NCI-H1092 treated with DMSO at 0.1 percent for 48 hours (cell line): ENCODE measurements at regions not wholly inside any gene's neighbourhood (a gene's known extent, or its start where the extent isn't known, plus 50 kb on each side); places are given as distances from the start of the nearest gene placed in this dataset.
"Not testable (repeated sequence)": the region's sequence is repeated elsewhere in the genome, so short reads cannot be mapped to it uniquely, and the experiment has no call there.

ENCODE experiments used
- DNase-seq: peaks from one replicate; lab custom pipeline; 2025; lab: John Stamatoyannopoulos, UW

- no peak for DNase-seq
Observed at GRCh38 chr9:71632776-71633175, 135.5 kb downstream of the CEMIP2 start.

GRCh38 chr9:71630377-71630995 lies 137.8 kb downstream of the CEMIP2 start:
- DNase-seq: no peak

GRCh38 chr9:71629578-71630215 lies 138.6 kb downstream of the CEMIP2 start:
- DNase-seq: no peak

- no peak for DNase-seq
Observed at GRCh38 chr9:71628247-71628646, 140.1 kb downstream of the CEMIP2 start.

- no peak for DNase-seq
Observed at GRCh38 chr9:71627537-71627936, 140.8 kb downstream of the CEMIP2 start.

GRCh38 chr9:71626395-71626794 lies 141.9 kb downstream of the CEMIP2 start:
- no peak for DNase-seq

GRCh38 chr9:71624728-71625127 lies 143.6 kb downstream of the CEMIP2 start:
- no peak for DNase-seq

- DNase-seq: no peak
Observed at GRCh38 chr9:71620746-71621145, 147.6 kb downstream of the CEMIP2 start.

GRCh38 chr9:71620331-71620730 lies 148.0 kb downstream of the CEMIP2 start:
- no peak for DNase-seq

- no peak for DNase-seq
Observed at GRCh38 chr9:71619926-71620325, 148.4 kb downstream of the CEMIP2 start.

- no peak for DNase-seq
Observed at GRCh38 chr9:71614409-71615010, 153.8 kb downstream of the CEMIP2 start.

GRCh38 chr9:71612889-71613288 lies 155.4 kb downstream of the CEMIP2 start:
- no peak for DNase-seq

- no peak for DNase-seq
Observed at GRCh38 chr9:71609448-71609830, 158.9 kb downstream of the CEMIP2 start.

GRCh38 chr9:71608825-71609447 lies 159.4 kb downstream of the CEMIP2 start:
- DNase-seq: no peak

- DNase-seq: no peak
Observed at GRCh38 chr9:71608021-71608420, 160.3 kb downstream of the CEMIP2 start.

GRCh38 chr9:71607461-71607881 lies 160.8 kb downstream of the CEMIP2 start:
- no peak for DNase-seq

GRCh38 chr9:71604197-71605063 lies 163.9 kb downstream of the CEMIP2 start:
- DNase-seq: peak; percentile 25

- DNase-seq: no peak
Observed at GRCh38 chr9:71602652-71603051, 165.7 kb downstream of the CEMIP2 start.

- DNase-seq: not testable (repeated sequence)
Observed at GRCh38 chr9:71595762-71596161, 172.6 kb downstream of the CEMIP2 start.

- no peak for DNase-seq
Observed at GRCh38 chr9:71594541-71594940, 173.8 kb downstream of the CEMIP2 start.

- DNase-seq: no peak
Observed at GRCh38 chr9:71592400-71592799, 175.9 kb downstream of the CEMIP2 start.

- DNase-seq: no peak
Observed at GRCh38 chr9:71590362-71590761, 178.0 kb downstream of the CEMIP2 start.
